NCI-H2171 treated with DMSO at 0.1 percent for 48 hours (cell line): ENCODE measurements at regions not wholly inside any gene's neighbourhood (a gene's known extent, or its start where the extent isn't known, plus 50 kb on each side); places are given as distances from the start of the nearest gene placed in this dataset.

Source experiments
- DNase-seq: peaks from one replicate; lab custom pipeline; 2025; lab: John Stamatoyannopoulos, UW

GRCh38 chr1:234734869-234735268 lies 124.9 kb upstream of the IRF2BP2 start:
- no peak for DNase-seq

- no peak for DNase-seq
Observed at GRCh38 chr1:234734412-234734835, 124.4 kb upstream of the IRF2BP2 start.

- no peak for DNase-seq
Observed at GRCh38 chr1:234733427-234733826, 123.4 kb upstream of the IRF2BP2 start.

GRCh38 chr1:234732671-234733390 lies 122.9 kb upstream of the IRF2BP2 start:
- no peak for DNase-seq

- DNase-seq, result no peak
Observed at GRCh38 chr1:234732260-234732659, 122.3 kb upstream of the IRF2BP2 start.

- no peak for DNase-seq
Observed at GRCh38 chr1:234731569-234732085, 121.6 kb upstream of the IRF2BP2 start.

GRCh38 chr1:234730770-234731568 lies 121.0 kb upstream of the IRF2BP2 start:
- no peak for DNase-seq

GRCh38 chr1:234730475-234730769 lies 120.4 kb upstream of the IRF2BP2 start:
- no peak for DNase-seq

GRCh38 chr1:234729561-234730474 lies 119.8 kb upstream of the IRF2BP2 start:
- DNase-seq, result no peak

GRCh38 chr1:234728740-234729139 lies 118.8 kb upstream of the IRF2BP2 start:
- DNase-seq, result no peak

GRCh38 chr1:234727018-234727940 lies 117.3 kb upstream of the IRF2BP2 start:
- DNase-seq, result peak; percentile 84

GRCh38 chr1:234726359-234726943 lies 116.5 kb upstream of the IRF2BP2 start:
- DNase-seq, result peak; percentile 98

- DNase-seq, result no peak
Observed at GRCh38 chr1:234725177-234726132, 115.5 kb upstream of the IRF2BP2 start.

GRCh38 chr1:234724516-234725176 lies 114.7 kb upstream of the IRF2BP2 start:
- no peak for DNase-seq

- DNase-seq, result no peak
Observed at GRCh38 chr1:234722904-234723720, 113.1 kb upstream of the IRF2BP2 start.

GRCh38 chr1:234722270-234722704 lies 112.3 kb upstream of the IRF2BP2 start:
- DNase-seq, result no peak

GRCh38 chr1:234721476-234722269 lies 111.7 kb upstream of the IRF2BP2 start:
- DNase-seq, result no peak
